ENCODE measurements at regions not wholly inside any gene's neighbourhood (a gene's known extent, or its start where the extent isn't known, plus 50 kb on each side); places are given as distances from the start of the nearest gene placed in this dataset.
"Not testable (repeated sequence)": the region's sequence is repeated elsewhere in the genome, so short reads cannot be mapped to it uniquely, and the experiment has no call there.

- Mint-ChIP-seq H3K4me3 (no peak overlapping the region), H3K4me1 (peaks cover 6% of the 10 kb centered on the region), H3K27ac (no peak overlapping the region), H3K36me3 (ENCODE audit: low read depth) (no peaks in the 10 kb centered on the region), H3K27me3 (no peaks in the 10 kb centered on the region)
- DNase-seq (no peak), ATAC-seq (no peak)
- H3K9me3 ChIP-seq (ENCODE audit: control insufficient read depth, low read length, poor library complexity, severe bottlenecking): no peaks in the 10 kb centered on the region
Observed at GRCh38 chr7:17101207-17101696, 197.2 kb upstream of the AHR start.

GRCh38 chr7:17103170-17103569 is 195.3 kb upstream of the AHR start:
- Mint-ChIP-seq H3K27ac (no peak overlapping the region), H3K27me3 (no peaks in the 10 kb centered on the region), H3K4me3 (no peak overlapping the region), H3K36me3 (ENCODE audit: low read depth) (peaks cover 2% of the 10 kb centered on the region), H3K4me1 (peaks cover 1% of the 10 kb centered on the region)
- ATAC-seq (no peak), DNase-seq (no peak)
- H3K9me3 ChIP-seq (ENCODE audit: control insufficient read depth, low read length, poor library complexity, severe bottlenecking): no peaks in the 10 kb centered on the region

GRCh38 chr7:17103984-17104383 is 194.5 kb upstream of the AHR start:
- Mint-ChIP-seq H3K4me1 (no peaks in the 10 kb centered on the region), H3K27me3 (no peaks in the 10 kb centered on the region), H3K27ac (no peak overlapping the region), H3K4me3 (no peak overlapping the region), H3K36me3 (ENCODE audit: low read depth) (peaks cover 2% of the 10 kb centered on the region)
- ATAC-seq (no peak), DNase-seq (no peak)
- H3K9me3 ChIP-seq (ENCODE audit: control insufficient read depth, low read length, poor library complexity, severe bottlenecking): no peaks in the 10 kb centered on the region

GRCh38 chr7:17104419-17104818 is 194.0 kb upstream of the AHR start:
- Mint-ChIP-seq H3K4me1 (no peaks in the 10 kb centered on the region), H3K27ac (no peak overlapping the region), H3K4me3 (no peak overlapping the region), H3K27me3 (no peaks in the 10 kb centered on the region), H3K36me3 (ENCODE audit: low read depth) (peaks cover 2% of the 10 kb centered on the region)
- ATAC-seq (no peak), DNase-seq (no peak)
- no peaks in the 10 kb centered on the region for H3K9me3 ChIP-seq (ENCODE audit: control insufficient read depth, low read length, poor library complexity, severe bottlenecking)

GRCh38 chr7:17105701-17106100 is 192.8 kb upstream of the AHR start:
- DNase-seq (no peak), ATAC-seq (no peak)
- H3K4me1 Mint-ChIP-seq: no peaks in the 10 kb centered on the region
- no peak overlapping the region for H3K4me3 Mint-ChIP-seq
- H3K27me3 Mint-ChIP-seq: no peaks in the 10 kb centered on the region
- no peak overlapping the region for H3K27ac Mint-ChIP-seq
- H3K9me3 ChIP-seq (ENCODE audit: control insufficient read depth, low read length, poor library complexity, severe bottlenecking): no peaks in the 10 kb centered on the region
- peaks cover 2% of the 10 kb centered on the region for H3K36me3 Mint-ChIP-seq (ENCODE audit: low read depth)

- H3K27ac Mint-ChIP-seq: no peak overlapping the region
- peaks cover 2% of the 10 kb centered on the region for H3K36me3 Mint-ChIP-seq (ENCODE audit: low read depth)
- no peaks in the 10 kb centered on the region for H3K9me3 ChIP-seq (ENCODE audit: control insufficient read depth, low read length, poor library complexity, severe bottlenecking)
- no peaks in the 10 kb centered on the region for H3K4me1 Mint-ChIP-seq
- no peak overlapping the region for H3K4me3 Mint-ChIP-seq
- no peak for ATAC-seq
- H3K27me3 Mint-ChIP-seq: no peaks in the 10 kb centered on the region
- no peak for DNase-seq
Observed at GRCh38 chr7:17108049-17108584, 190.3 kb upstream of the AHR start.

- Mint-ChIP-seq H3K4me3 (no peak overlapping the region), H3K27ac (no peak overlapping the region), H3K4me1 (no peaks in the 10 kb centered on the region), H3K36me3 (ENCODE audit: low read depth) (peaks cover 2% of the 10 kb centered on the region), H3K27me3 (no peaks in the 10 kb centered on the region)
- no peaks in the 10 kb centered on the region for H3K9me3 ChIP-seq (ENCODE audit: control insufficient read depth, low read length, poor library complexity, severe bottlenecking)
- DNase-seq (no peak), ATAC-seq (no peak)
Observed at GRCh38 chr7:17109020-17109419, 189.4 kb upstream of the AHR start.

- not testable (repeated sequence) for H3K4me1 Mint-ChIP-seq; H3K27me3 Mint-ChIP-seq; H3K4me3 Mint-ChIP-seq; H3K9me3 ChIP-seq (ENCODE audit: control insufficient read depth, low read length, poor library complexity, severe bottlenecking); H3K36me3 Mint-ChIP-seq (ENCODE audit: low read depth); ATAC-seq; DNase-seq; H3K27ac Mint-ChIP-seq
Observed at GRCh38 chr7:17113770-17114169, 184.7 kb upstream of the AHR start.

- H3K27me3 Mint-ChIP-seq: no peaks in the 10 kb centered on the region
- peaks cover 13% of the 10 kb centered on the region for H3K4me1 Mint-ChIP-seq
- H3K4me3 Mint-ChIP-seq: no peak overlapping the region
- H3K36me3 Mint-ChIP-seq (ENCODE audit: low read depth): peaks cover 2% of the 10 kb centered on the region
- no peak overlapping the region for H3K27ac Mint-ChIP-seq
- DNase-seq (no peak), ATAC-seq (peak; percentile 63)
- H3K9me3 ChIP-seq (ENCODE audit: control insufficient read depth, low read length, poor library complexity, severe bottlenecking): no peaks in the 10 kb centered on the region
Observed at GRCh38 chr7:17118412-17118811, 180.0 kb upstream of the AHR start.

GRCh38 chr7:17120756-17121155 is 177.7 kb upstream of the AHR start:
- no peak overlapping the region for H3K27ac Mint-ChIP-seq
- H3K27me3 Mint-ChIP-seq: no peaks in the 10 kb centered on the region
- ATAC-seq: no peak
- no peak for DNase-seq
- H3K4me3 Mint-ChIP-seq: no peak overlapping the region
- peaks cover 15% of the 10 kb centered on the region for H3K4me1 Mint-ChIP-seq
- no peaks in the 10 kb centered on the region for H3K9me3 ChIP-seq (ENCODE audit: control insufficient read depth, low read length, poor library complexity, severe bottlenecking)
- no peaks in the 10 kb centered on the region for H3K36me3 Mint-ChIP-seq (ENCODE audit: low read depth)

- no peaks in the 10 kb centered on the region for H3K9me3 ChIP-seq (ENCODE audit: control insufficient read depth, low read length, poor library complexity, severe bottlenecking)
- H3K27me3 Mint-ChIP-seq: no peaks in the 10 kb centered on the region
- no peak overlapping the region for H3K4me3 Mint-ChIP-seq
- no peaks in the 10 kb centered on the region for H3K36me3 Mint-ChIP-seq (ENCODE audit: low read depth)
- ATAC-seq (no peak), DNase-seq (no peak)
- H3K4me1 Mint-ChIP-seq: peaks cover 19% of the 10 kb centered on the region
- no peak overlapping the region for H3K27ac Mint-ChIP-seq
Observed at GRCh38 chr7:17121671-17122070, 176.8 kb upstream of the AHR start.

GRCh38 chr7:17123020-17123419 is 175.4 kb upstream of the AHR start:
- ATAC-seq (no peak), DNase-seq (no peak)
- Mint-ChIP-seq H3K4me1 (peaks cover 15% of the 10 kb centered on the region), H3K27me3 (no peaks in the 10 kb centered on the region), H3K27ac (no peak overlapping the region), H3K4me3 (peak overlapping the region; percentile 64), H3K36me3 (ENCODE audit: low read depth) (no peaks in the 10 kb centered on the region)
- H3K9me3 ChIP-seq (ENCODE audit: control insufficient read depth, low read length, poor library complexity, severe bottlenecking): no peaks in the 10 kb centered on the region

GRCh38 chr7:17126413-17127268 is 171.8 kb upstream of the AHR start:
- no peak overlapping the region for H3K4me3 Mint-ChIP-seq

GRCh38 chr7:17129218-17129617 is 169.2 kb upstream of the AHR start:
- H3K4me1 Mint-ChIP-seq: peaks cover 13% of the 10 kb centered on the region
- H3K9me3 ChIP-seq (ENCODE audit: control insufficient read depth, low read length, poor library complexity, severe bottlenecking): no peaks in the 10 kb centered on the region
- H3K27ac Mint-ChIP-seq: no peak overlapping the region
- no peaks in the 10 kb centered on the region for H3K36me3 Mint-ChIP-seq (ENCODE audit: low read depth)
- no peak overlapping the region for H3K4me3 Mint-ChIP-seq
- no peaks in the 10 kb centered on the region for H3K27me3 Mint-ChIP-seq
- ATAC-seq (no peak), DNase-seq (no peak)

More at GRCh38 chr7:17126413-17127268, 171.8 kb upstream of the AHR start:
- peak overlapping the region; percentile 0 for H3K27ac Mint-ChIP-seq
- no peak for DNase-seq
- no peak for ATAC-seq
- peaks cover 14% of the 10 kb centered on the region for H3K4me1 Mint-ChIP-seq
- H3K36me3 Mint-ChIP-seq (ENCODE audit: low read depth): no peaks in the 10 kb centered on the region
- H3K9me3 ChIP-seq (ENCODE audit: control insufficient read depth, low read length, poor library complexity, severe bottlenecking): no peaks in the 10 kb centered on the region
- no peaks in the 10 kb centered on the region for H3K27me3 Mint-ChIP-seq
